CD4-positive, CD25-positive, alpha-beta regulatory T cell (primary cell): ENCODE measurements at regions not wholly inside any gene's neighbourhood (a gene's known extent, or its start where the extent isn't known, plus 50 kb on each side); places are given as distances from the start of the nearest gene placed in this dataset.

Experiments
- ATAC-seq, 2 donors: fragments of 150-1000 bp; cut with Tn5 transposase; one replicate each; pipeline ENCODE4 v1.10.0; 2021; ENCODE audit warnings: low read depth in 2 of 2, moderate number of reproducible peaks in 2 of 2, moderate library complexity in 1 of 2
- DNase-seq, 3 donors: peaks; one replicate each; pipeline versions ENCODE4 v3.0.0 to v3.0.0-alpha.2; 2012 to 2022; ENCODE audit warnings: mixed read lengths in 1 of 3
- H3K27ac ChIP-seq: one replicate; pipeline ENCODE4 v1.7.0; 2013; ENCODE audit warnings: mild to moderate bottlenecking, low read length; ENCODE audit not compliant: insufficient read depth, poor library complexity, severe bottlenecking
- H3K27me3 ChIP-seq: one replicate; pipeline ENCODE4 v1.7.0; 2013; ENCODE audit warnings: low read length; ENCODE audit not compliant: control insufficient read depth, insufficient read depth
- H3K36me3 ChIP-seq: one replicate; pipeline ENCODE4 v1.7.0; 2013; ENCODE audit warnings: mild to moderate bottlenecking, low read length, moderate library complexity; ENCODE audit not compliant: control insufficient read depth, insufficient read depth
- H3K4me1 ChIP-seq: 2 replicates; pipeline ENCODE4 v1.7.0; 2013; ENCODE audit warnings: mild to moderate bottlenecking, low read length; ENCODE audit not compliant: insufficient read depth, control insufficient read depth, poor library complexity, severe bottlenecking
- H3K4me3 ChIP-seq: one replicate; pipeline ENCODE4 v1.7.0; 2013; ENCODE audit warnings: low read depth, mild to moderate bottlenecking, low read length, moderate library complexity
- H3K9me3 ChIP-seq, 2 experiments: 1 replicate in 1 of 2; 2 replicates in 1 of 2; pipeline ENCODE4 v1.7.0; 2013; ENCODE audit warnings: low read length in 2 of 2, mild to moderate bottlenecking in 1 of 2, moderate library complexity in 1 of 2; ENCODE audit not compliant: control insufficient read depth in 2 of 2
- H3K27ac Mint-ChIP-seq, 3 donors: one replicate each; pipeline ENCODE4 v1.8.0; 2020 to 2022; ENCODE audit warnings: mild to moderate bottlenecking in 3 of 3, mixed read lengths in 3 of 3, moderate library complexity in 2 of 3
- H3K27me3 Mint-ChIP-seq: one replicate; pipeline ENCODE4 v1.8.0; 2022; ENCODE audit warnings: mild to moderate bottlenecking, mixed read lengths
- H3K36me3 Mint-ChIP-seq: one replicate; pipeline ENCODE4 v1.8.0; 2020; ENCODE audit warnings: mixed read lengths
- H3K4me1 Mint-ChIP-seq, 4 donors: one replicate each; pipeline ENCODE4 v1.8.0; 2020 to 2022; ENCODE audit warnings: mixed read lengths in 4 of 4, mild to moderate bottlenecking in 1 of 4
- H3K4me3 Mint-ChIP-seq, 4 donors: one replicate each; pipeline ENCODE4 v1.8.0; 2020 to 2022; ENCODE audit warnings: mild to moderate bottlenecking in 4 of 4, mixed read lengths in 4 of 4, moderate library complexity in 3 of 4
- H3K9me3 Mint-ChIP-seq, 7 donors: one replicate each; pipeline ENCODE4 v1.8.0; 2020 to 2022; ENCODE audit warnings: mixed read lengths in 7 of 7, mild to moderate bottlenecking in 3 of 7, moderate library complexity in 2 of 7

DNA sequence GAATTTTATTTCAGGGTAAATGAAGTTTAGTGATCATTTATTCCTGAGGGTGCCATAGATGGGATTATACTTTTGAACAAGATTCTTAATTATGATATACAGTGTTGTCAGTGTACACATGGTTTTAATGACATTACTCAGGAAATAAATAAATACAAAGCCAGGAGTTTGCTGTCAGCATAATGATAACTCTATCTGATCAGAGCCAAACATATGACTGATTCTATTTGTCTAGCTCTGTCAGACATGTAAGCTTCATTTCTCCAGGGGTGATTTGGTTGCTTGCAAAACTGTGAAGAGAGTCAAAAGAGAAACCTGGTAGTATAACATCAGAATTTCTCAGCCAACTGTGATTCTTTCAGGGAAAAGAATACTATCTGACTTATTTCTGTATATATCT is 1425.8 kb upstream of the C9orf72 start:
- no peaks in the 10 kb centered on the region for H3K27me3 ChIP-seq
- H3K27ac Mint-ChIP-seq: no peak overlapping the region
- peaks cover 0 to 7% (median 4%) of the 10 kb centered on the region in 7 donors for H3K9me3 Mint-ChIP-seq
- ATAC-seq (no peak), DNase-seq (no peak)
- H3K27ac ChIP-seq: no peak overlapping the region
- H3K36me3 ChIP-seq: no peaks in the 10 kb centered on the region
- H3K4me1 ChIP-seq: no peaks in the 10 kb centered on the region
- no peak overlapping the region for H3K4me3 Mint-ChIP-seq
- H3K4me1 Mint-ChIP-seq: no peaks in the 10 kb centered on the region
- no peak overlapping the region for H3K4me3 ChIP-seq
- H3K36me3 Mint-ChIP-seq: no peaks in the 10 kb centered on the region
- H3K9me3 ChIP-seq: peaks cover 0 to 3% of the 10 kb centered on the region in 2 experiments
- no peaks in the 10 kb centered on the region for H3K27me3 Mint-ChIP-seq

DNA sequence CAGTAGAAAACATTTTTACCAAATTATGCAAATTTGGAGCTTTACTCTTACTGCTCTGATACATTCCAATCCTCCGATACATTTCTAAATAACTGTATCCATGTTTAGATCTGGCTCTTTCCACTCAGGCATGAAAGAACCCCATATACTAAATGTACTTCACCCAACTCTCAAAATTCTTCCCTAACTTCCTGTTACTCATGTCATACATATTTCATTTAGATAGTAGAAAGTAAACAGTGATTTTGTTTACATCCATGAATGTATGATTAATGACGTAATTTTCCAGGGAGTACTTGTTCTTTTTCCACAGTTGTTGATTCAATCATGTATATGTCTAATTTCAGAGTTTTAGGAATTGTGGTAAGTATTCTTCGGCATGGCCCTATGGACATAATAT is 1426.5 kb upstream of the C9orf72 start:
- no peak for DNase-seq
- no peak for ATAC-seq
- Histone ChIP-seq H3K9me3 (peaks cover 0 to 3% of the 10 kb centered on the region in 2 experiments), H3K27ac (no peak overlapping the region), H3K4me1 (no peaks in the 10 kb centered on the region), H3K4me3 (no peak overlapping the region), H3K36me3 (no peaks in the 10 kb centered on the region), H3K27me3 (no peaks in the 10 kb centered on the region)
- Mint-ChIP-seq H3K36me3 (no peaks in the 10 kb centered on the region), H3K9me3 (peaks cover 0 to 9% (median 2%) of the 10 kb centered on the region in 7 donors), H3K27ac (no peak overlapping the region), H3K4me1 (no peaks in the 10 kb centered on the region), H3K4me3 (no peak overlapping the region), H3K27me3 (no peaks in the 10 kb centered on the region)

DNA sequence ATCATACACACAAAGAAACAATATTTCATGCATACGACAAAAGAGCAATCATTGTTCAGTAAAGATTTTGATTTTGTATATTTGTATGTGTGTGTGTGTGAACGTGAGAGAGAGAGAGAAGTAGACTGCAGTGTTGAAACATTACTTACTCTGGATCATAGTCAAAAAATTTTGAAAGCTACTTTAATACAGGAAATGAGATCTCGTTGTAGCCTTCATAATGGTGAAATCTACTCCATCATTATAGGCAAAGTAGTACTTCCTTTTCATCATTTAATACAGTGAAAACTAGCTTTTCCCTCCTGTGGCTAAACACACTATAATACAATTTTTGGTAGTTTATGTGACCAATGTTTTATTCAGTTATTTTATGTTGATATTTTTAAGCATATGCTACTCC is 1427.7 kb upstream of the C9orf72 start:
- Histone ChIP-seq H3K36me3 (no peaks in the 10 kb centered on the region), H3K27ac (no peak overlapping the region), H3K4me1 (no peaks in the 10 kb centered on the region), H3K27me3 (no peaks in the 10 kb centered on the region), H3K4me3 (no peak overlapping the region), H3K9me3 (peaks cover 0 to 3% of the 10 kb centered on the region in 2 experiments)
- Mint-ChIP-seq H3K27me3 (no peaks in the 10 kb centered on the region), H3K27ac (no peak overlapping the region), H3K4me3 (no peak overlapping the region), H3K9me3 (peaks cover 0 to 9% (median 2%) of the 10 kb centered on the region in 7 donors), H3K36me3 (no peaks in the 10 kb centered on the region), H3K4me1 (no peaks in the 10 kb centered on the region)
- ATAC-seq (no peak), DNase-seq (no peak)

DNA sequence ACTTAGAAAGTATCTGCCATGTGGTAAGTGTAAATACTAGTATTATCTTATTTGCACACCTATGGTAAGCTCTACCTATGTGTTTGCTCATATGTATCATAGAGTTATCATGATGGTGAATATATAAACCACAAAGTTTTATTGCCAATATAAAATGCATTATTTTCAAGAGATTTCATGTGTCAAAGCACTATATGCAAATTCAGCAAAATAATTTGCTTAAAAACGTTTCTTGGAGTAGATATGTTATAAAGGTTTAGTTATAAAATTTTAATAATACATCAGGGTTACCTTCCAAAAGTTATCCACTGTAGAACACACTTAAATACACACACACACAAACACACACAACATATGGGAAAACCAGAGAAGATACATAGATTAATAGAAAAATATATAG is 1431.7 kb upstream of the C9orf72 start:
- ATAC-seq: no peak
- H3K9me3 ChIP-seq: no peaks in the 10 kb centered on the region
- Mint-ChIP-seq H3K27me3 (no peaks in the 10 kb centered on the region), H3K36me3 (no peaks in the 10 kb centered on the region), H3K4me1 (no peaks in the 10 kb centered on the region), H3K27ac (no peak overlapping the region), H3K9me3 (peaks cover 0 to 6% (median 3%) of the 10 kb centered on the region in 7 donors), H3K4me3 (peak overlapping the region in 1 of 4 donors; percentile 61)
- H3K4me1 ChIP-seq: no peaks in the 10 kb centered on the region
- no peaks in the 10 kb centered on the region for H3K27me3 ChIP-seq
- no peak for DNase-seq
- H3K36me3 ChIP-seq: no peaks in the 10 kb centered on the region
- no peak overlapping the region for H3K27ac ChIP-seq
- no peak overlapping the region for H3K4me3 ChIP-seq

DNA sequence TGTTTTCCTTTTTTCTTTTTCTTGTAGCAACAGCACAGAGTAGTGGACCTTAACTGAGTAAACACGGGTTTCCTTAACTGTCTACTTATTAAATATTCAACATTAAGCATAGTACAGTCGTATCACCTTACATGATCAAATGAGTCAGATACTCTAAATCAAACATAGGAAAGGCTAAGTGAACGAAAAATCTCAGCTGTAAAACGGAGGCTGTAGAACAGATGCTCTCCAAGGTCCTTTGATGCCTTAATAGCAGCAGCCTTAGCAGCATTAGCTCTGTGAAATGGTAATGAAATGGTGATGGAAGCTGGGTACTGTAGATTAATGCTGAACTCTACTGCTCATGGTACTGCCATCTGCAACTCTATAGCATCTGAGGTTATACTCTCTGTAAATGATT is 1433.3 kb upstream of the C9orf72 start:
- H3K9me3 ChIP-seq: no peaks in the 10 kb centered on the region
- no peak overlapping the region for H3K27ac Mint-ChIP-seq
- no peaks in the 10 kb centered on the region for H3K4me1 ChIP-seq
- DNase-seq (no peak), ATAC-seq (no peak)
- H3K36me3 Mint-ChIP-seq: no peaks in the 10 kb centered on the region
- no peaks in the 10 kb centered on the region for H3K36me3 ChIP-seq
- no peak overlapping the region for H3K4me3 Mint-ChIP-seq
- H3K27ac ChIP-seq: no peak overlapping the region
- H3K27me3 Mint-ChIP-seq: no peaks in the 10 kb centered on the region
- peaks cover 0 to 10% (median 3%) of the 10 kb centered on the region in 7 donors for H3K9me3 Mint-ChIP-seq
- no peaks in the 10 kb centered on the region for H3K27me3 ChIP-seq
- H3K4me3 ChIP-seq: no peak overlapping the region
- no peaks in the 10 kb centered on the region for H3K4me1 Mint-ChIP-seq

DNA sequence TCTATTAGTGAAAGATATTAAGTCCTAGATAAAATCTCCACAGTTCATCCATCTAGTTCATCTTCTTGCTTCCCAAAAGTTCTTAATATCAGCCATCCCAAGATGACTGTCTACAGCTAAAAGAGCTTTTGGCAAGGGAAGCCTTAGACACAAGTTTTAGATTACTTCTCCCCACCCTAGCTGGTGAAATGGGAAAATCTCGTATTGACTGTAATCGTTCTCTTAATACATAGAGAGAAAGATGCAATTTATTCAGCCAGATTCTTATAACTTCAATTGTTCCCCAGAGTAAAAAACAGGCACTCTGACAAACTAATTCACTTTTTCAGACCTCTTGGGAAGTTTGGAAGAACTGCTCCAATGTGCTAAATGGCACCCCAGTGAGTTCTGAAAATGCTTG is 1439.6 kb upstream of the C9orf72 start:
- Histone ChIP-seq H3K36me3 (no peaks in the 10 kb centered on the region), H3K27ac (no peak overlapping the region), H3K27me3 (no peaks in the 10 kb centered on the region), H3K9me3 (no peaks in the 10 kb centered on the region), H3K4me3 (no peak overlapping the region), H3K4me1 (no peaks in the 10 kb centered on the region)
- Mint-ChIP-seq H3K4me3 (no peak overlapping the region), H3K4me1 (no peaks in the 10 kb centered on the region), H3K9me3 (peaks cover 0 to 9% (median 3%) of the 10 kb centered on the region in 7 donors), H3K36me3 (no peaks in the 10 kb centered on the region), H3K27ac (no peak overlapping the region), H3K27me3 (no peaks in the 10 kb centered on the region)
- DNase-seq: no peak
- no peak for ATAC-seq

DNA sequence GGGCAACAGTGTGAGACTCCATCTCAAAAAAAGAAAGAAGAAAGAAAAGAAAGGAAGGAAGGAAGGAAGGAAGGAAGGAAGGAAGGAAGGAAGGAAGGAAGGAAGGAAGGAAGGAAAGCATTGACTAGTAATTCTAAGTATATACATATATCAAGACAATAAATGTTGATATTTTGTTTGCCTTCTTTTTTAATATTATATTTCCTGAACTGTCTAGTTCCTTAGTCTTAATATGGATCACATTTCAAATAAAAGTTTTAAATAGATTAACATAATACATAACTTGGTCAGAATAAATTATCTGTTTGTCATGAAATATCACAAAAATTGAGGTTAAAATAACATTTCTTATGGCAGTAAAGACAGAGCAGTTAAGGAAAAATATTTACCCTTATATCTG is 1448.4 kb upstream of the C9orf72 start:
- DNase-seq: no peak
- no peak overlapping the region for H3K4me3 Mint-ChIP-seq
- ATAC-seq: no peak
- H3K9me3 Mint-ChIP-seq: peaks cover 0 to 13% (median 2%) of the 10 kb centered on the region in 7 donors
- Histone ChIP-seq H3K27ac (no peak overlapping the region), H3K36me3 (no peaks in the 10 kb centered on the region), H3K4me3 (no peak overlapping the region), H3K27me3 (no peaks in the 10 kb centered on the region), H3K9me3 (no peaks in the 10 kb centered on the region), H3K4me1 (no peaks in the 10 kb centered on the region)
- no peaks in the 10 kb centered on the region for H3K27me3 Mint-ChIP-seq
- H3K4me1 Mint-ChIP-seq: no peaks in the 10 kb centered on the region
- H3K36me3 Mint-ChIP-seq: no peaks in the 10 kb centered on the region
- no peak overlapping the region for H3K27ac Mint-ChIP-seq

DNA sequence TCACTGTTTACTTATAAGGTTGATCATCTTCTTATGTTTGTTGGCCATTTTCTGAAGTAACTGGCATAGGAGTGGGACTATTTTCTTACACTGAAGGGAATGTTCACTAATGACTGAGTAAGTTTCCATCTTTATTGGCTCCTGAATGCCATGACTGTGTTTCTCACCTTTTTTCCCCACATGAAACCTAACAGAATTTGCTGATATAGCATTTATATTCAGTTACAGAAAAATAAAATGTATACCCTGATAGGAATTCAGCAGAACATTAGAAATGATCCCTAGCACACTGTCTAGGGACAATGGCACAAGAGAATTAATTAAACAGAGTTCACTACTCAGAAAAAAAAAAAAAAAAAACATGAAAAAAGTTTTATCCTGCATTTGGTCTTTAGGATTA is 1465.1 kb upstream of the C9orf72 start:
- Mint-ChIP-seq H3K27me3 (no peaks in the 10 kb centered on the region), H3K9me3 (peaks cover 0 to 4% (median 0%) of the 10 kb centered on the region in 7 donors), H3K27ac (no peak overlapping the region), H3K36me3 (no peaks in the 10 kb centered on the region), H3K4me1 (no peaks in the 10 kb centered on the region), H3K4me3 (no peak overlapping the region)
- H3K4me3 ChIP-seq: no peak overlapping the region
- H3K9me3 ChIP-seq: no peaks in the 10 kb centered on the region
- H3K27me3 ChIP-seq: no peaks in the 10 kb centered on the region
- no peaks in the 10 kb centered on the region for H3K4me1 ChIP-seq
- H3K27ac ChIP-seq: no peak overlapping the region
- no peaks in the 10 kb centered on the region for H3K36me3 ChIP-seq
- DNase-seq (no peak), ATAC-seq (no peak)
